ENCODE measurements at regions not wholly inside any gene's neighbourhood (a gene's known extent, or its start where the extent isn't known, plus 50 kb on each side); places are given as distances from the start of the nearest gene placed in this dataset.

- DNase-seq (ENCODE audit: insufficient read length, low spot score) (no peak), FAIRE-seq (no peak)
- TF ChIP-seq CTCF (IDR thresholded peaks at IDR 0.05; ENCODE audit: insufficient read depth, missing control alignments): no peak
Measured at GRCh38 chr9:78548670-78549069, 251.7 kb downstream of the PSAT1 start.

GRCh38 chr9:78549711-78550110, 252.8 kb downstream of the PSAT1 start:
- no peak for TF ChIP-seq CTCF (IDR thresholded peaks at IDR 0.05; ENCODE audit: insufficient read depth, missing control alignments)
- no peak for DNase-seq (ENCODE audit: insufficient read length, low spot score)
- FAIRE-seq: no peak

GRCh38 chr9:78552802-78553201, 255.9 kb downstream of the PSAT1 start:
- no peak for TF ChIP-seq CTCF (IDR thresholded peaks at IDR 0.05; ENCODE audit: insufficient read depth, missing control alignments)
- FAIRE-seq: no peak
- no peak for DNase-seq (ENCODE audit: insufficient read length, low spot score)

- FAIRE-seq (no peak), DNase-seq (ENCODE audit: insufficient read length, low spot score) (no peak)
- no peak for TF ChIP-seq CTCF (IDR thresholded peaks at IDR 0.05; ENCODE audit: insufficient read depth, missing control alignments)
Measured at GRCh38 chr9:78557540-78557939, 260.6 kb downstream of the PSAT1 start.

- no peak for TF ChIP-seq CTCF (IDR thresholded peaks at IDR 0.05; ENCODE audit: insufficient read depth, missing control alignments)
- FAIRE-seq (no peak), DNase-seq (ENCODE audit: insufficient read length, low spot score) (no peak)
Measured at GRCh38 chr9:78559449-78559885, 262.5 kb downstream of the PSAT1 start.

GRCh38 chr9:78562021-78562420, 265.1 kb downstream of the PSAT1 start:
- DNase-seq (ENCODE audit: insufficient read length, low spot score): no peak
- TF ChIP-seq CTCF (IDR thresholded peaks at IDR 0.05; ENCODE audit: insufficient read depth, missing control alignments): no peak
- FAIRE-seq: no peak

- TF ChIP-seq CTCF (IDR thresholded peaks at IDR 0.05; ENCODE audit: insufficient read depth, missing control alignments): no peak
- FAIRE-seq: no peak
- DNase-seq (ENCODE audit: insufficient read length, low spot score): no peak
Measured at GRCh38 chr9:78563269-78563668, 266.3 kb downstream of the PSAT1 start.

Data from D721Med (cell line).